ENCODE measurements at regions not wholly inside any gene's neighbourhood (a gene's known extent, or its start where the extent isn't known, plus 50 kb on each side); places are given as distances from the start of the nearest gene placed in this dataset.

- TF ChIP-seq, protein P1, sequence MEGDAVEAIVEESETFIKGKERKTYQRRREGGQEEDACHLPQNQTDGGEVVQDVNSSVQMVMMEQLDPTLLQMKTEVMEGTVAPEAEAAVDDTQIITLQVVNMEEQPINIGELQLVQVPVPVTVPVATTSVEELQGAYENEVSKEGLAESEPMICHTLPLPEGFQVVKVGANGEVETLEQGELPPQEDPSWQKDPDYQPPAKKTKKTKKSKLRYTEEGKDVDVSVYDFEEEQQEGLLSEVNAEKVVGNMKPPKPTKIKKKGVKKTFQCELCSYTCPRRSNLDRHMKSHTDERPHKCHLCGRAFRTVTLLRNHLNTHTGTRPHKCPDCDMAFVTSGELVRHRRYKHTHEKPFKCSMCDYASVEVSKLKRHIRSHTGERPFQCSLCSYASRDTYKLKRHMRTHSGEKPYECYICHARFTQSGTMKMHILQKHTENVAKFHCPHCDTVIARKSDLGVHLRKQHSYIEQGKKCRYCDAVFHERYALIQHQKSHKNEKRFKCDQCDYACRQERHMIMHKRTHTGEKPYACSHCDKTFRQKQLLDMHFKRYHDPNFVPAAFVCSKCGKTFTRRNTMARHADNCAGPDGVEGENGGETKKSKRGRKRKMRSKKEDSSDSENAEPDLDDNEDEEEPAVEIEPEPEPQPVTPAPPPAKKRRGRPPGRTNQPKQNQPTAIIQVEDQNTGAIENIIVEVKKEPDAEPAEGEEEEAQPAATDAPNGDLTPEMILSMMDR (conservative IDR thresholded peaks at IDR 0.05; ENCODE audit: control insufficient read depth, insufficient read depth, low read depth, low read length), result no peak
- DNase-seq (ENCODE audit: low read depth), result no peak
- H3K4me3 ChIP-seq (ENCODE audit: control insufficient read depth, low read depth, low read length), result no peak overlapping the region
Measured at GRCh38 chr12:89264837-89265236, 87.5 kb downstream of the DUSP6 start.

DNA sequence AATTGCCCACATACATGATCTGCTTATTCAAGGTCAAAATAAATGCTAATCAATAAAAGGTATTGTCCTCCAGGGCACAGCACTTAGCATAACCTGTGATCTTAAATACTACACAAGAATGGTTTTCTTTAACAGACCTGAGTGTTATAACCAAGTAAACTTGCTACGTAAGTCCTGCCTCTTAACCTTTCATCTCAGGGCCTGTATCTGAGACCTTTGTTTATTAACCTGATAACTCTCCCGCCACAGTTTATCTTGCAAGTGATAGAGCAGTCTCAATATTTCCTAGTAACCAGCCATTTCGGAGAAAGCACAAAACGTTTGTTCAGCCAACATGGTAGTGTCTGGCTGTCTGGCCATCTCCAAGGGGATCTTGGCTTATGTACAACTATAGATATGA is 88.4 kb downstream of the DUSP6 start:
- TF ChIP-seq, protein P1 (conservative IDR thresholded peaks at IDR 0.05; ENCODE audit: control insufficient read depth, insufficient read depth, low read depth, low read length), result no peak
- no peak overlapping the region for H3K4me3 ChIP-seq (ENCODE audit: control insufficient read depth, low read depth, low read length)
- no peak for DNase-seq (ENCODE audit: low read depth)

DNA sequence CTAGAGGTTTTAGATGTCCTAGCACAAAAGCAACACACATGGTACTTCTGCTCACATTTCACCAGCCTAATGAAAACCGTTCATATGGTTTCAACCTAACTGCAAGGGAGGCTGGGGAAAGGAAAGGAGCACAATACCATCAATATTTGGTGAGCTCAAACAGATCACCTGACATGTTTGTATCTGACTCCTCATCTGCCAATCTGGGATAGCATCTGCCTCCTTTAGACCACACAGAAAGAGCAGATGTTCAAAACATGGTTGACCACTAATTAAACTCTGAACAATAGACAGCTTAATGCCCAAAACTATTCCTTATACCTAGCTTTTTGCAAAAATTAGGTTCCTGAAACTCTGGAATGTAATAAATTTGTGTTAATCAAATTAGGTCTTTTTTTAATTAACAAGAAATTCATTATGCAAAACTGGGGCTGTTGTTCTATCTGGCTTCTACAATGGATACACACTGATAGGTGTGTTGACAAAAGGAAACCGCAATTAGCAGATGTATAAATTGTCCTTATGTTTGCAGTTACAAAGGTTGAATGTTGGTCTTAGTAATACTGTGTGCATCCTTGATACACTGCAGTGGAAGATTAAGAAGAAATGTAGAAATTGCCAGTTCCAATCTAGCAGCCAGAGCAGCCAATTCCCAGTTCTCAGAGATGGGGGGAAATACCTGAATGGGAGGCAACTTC is 89.3 kb downstream of the DUSP6 start:
- no peak overlapping the region for H3K4me3 ChIP-seq (ENCODE audit: control insufficient read depth, low read depth, low read length)
- TF ChIP-seq, protein P1 (conservative IDR thresholded peaks at IDR 0.05; ENCODE audit: control insufficient read depth, insufficient read depth, low read depth, low read length), result no peak
- no peak for DNase-seq (ENCODE audit: low read depth)

- TF ChIP-seq, protein P1 (conservative IDR thresholded peaks at IDR 0.05; ENCODE audit: control insufficient read depth, insufficient read depth, low read depth, low read length), result no peak
- DNase-seq (ENCODE audit: low read depth), result no peak
- H3K4me3 ChIP-seq (ENCODE audit: control insufficient read depth, low read depth, low read length), result no peak overlapping the region
Measured at GRCh38 chr12:89261982-89262381, 90.3 kb downstream of the DUSP6 start.

DNA sequence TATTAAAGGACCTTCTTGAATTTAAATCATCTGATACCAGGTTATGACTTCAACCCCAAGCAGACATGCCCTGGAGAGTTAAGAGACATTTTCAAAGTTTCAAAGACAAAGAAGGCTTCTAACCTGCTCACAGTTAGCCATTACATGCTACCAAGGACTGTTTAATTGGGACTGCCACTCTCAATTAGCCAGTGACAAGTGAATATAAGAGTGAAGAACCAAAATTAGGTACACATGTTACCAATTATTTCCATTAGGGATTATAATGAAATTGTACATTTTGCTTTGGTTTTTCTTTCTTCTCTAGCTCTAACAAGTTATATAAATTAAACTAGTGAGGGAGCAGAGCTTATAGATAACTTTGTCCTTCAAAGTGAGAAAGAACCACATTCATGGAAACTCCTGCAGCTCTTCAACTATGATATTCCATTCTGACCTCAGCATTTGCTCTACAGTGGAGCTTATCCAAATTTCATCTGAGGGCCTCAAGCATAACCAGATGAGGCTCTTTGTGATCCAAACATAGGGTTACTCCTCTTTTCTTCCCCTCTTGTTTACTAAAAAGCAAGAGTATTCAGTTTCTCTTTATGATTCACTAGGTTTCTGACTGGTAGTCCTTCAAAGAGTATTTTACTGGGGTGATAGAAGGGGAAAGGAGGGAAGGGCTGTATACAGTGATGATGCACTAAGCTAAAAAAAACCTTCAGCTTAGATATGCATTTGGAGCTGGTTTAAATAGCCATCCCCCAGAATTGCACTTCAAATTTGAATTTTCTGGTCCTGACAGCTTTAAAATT is 91.3 kb downstream of the DUSP6 start:
- TF ChIP-seq, protein P1 (conservative IDR thresholded peaks at IDR 0.05; ENCODE audit: control insufficient read depth, insufficient read depth, low read depth, low read length), result no peak
- DNase-seq (ENCODE audit: low read depth), result no peak
- H3K4me3 ChIP-seq (ENCODE audit: control insufficient read depth, low read depth, low read length), result no peak overlapping the region

DNA sequence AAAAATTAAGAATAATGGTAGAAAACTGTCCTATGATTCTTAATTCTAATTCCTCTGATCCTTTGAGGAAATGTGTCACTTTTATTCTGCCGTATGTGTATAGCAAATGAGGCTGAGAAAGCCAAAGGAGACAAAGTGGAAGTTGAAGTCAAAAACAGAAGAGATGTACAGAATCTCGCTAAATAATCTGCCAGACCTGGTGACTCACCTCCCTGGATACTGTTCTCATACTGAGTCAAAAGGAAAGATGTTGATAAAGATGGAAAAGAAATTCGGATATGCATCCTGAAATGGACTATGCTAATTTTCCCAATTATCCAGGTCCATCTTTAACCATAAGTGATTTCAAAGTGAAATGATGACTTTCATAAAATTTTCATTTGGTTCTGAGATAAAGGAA is 92.5 kb downstream of the DUSP6 start:
- DNase-seq (ENCODE audit: low read depth), result peak; percentile 19
- H3K4me3 ChIP-seq (ENCODE audit: control insufficient read depth, low read depth, low read length), result no peak overlapping the region
- TF ChIP-seq, protein P1 (conservative IDR thresholded peaks at IDR 0.05; ENCODE audit: control insufficient read depth, insufficient read depth, low read depth, low read length), result no peak

Measured in fibroblast of mammary gland (primary cell).